A204.1 (cell line): ENCODE measurements at regions not wholly inside any gene's neighbourhood (a gene's known extent, or its start where the extent isn't known, plus 50 kb on each side); places are given as distances from the start of the nearest gene placed in this dataset.
"Not testable (repeated sequence)": the region's sequence is repeated elsewhere in the genome, so short reads cannot be mapped to it uniquely, and the experiment has no call there.

Experiments used
- FAIRE-seq: peaks from 2 replicates; lab custom pipeline; 2012; peaks lifted over from hg19 to GRCh38; lab: Jason Lieb, UNC

GRCh38 chr9:30197453-30197852 is 2187.0 kb upstream of the ACO1 start:
- FAIRE-seq, result no peak

- FAIRE-seq, result no peak
Measured at GRCh38 chr9:30197954-30198353, 2186.5 kb upstream of the ACO1 start.

GRCh38 chr9:30198463-30199309 is 2185.8 kb upstream of the ACO1 start:
- no peak for FAIRE-seq

- no peak for FAIRE-seq
Measured at GRCh38 chr9:30201024-30201423, 2183.4 kb upstream of the ACO1 start.

GRCh38 chr9:30235068-30235467 is 2149.4 kb upstream of the ACO1 start:
- no peak for FAIRE-seq

GRCh38 chr9:30235564-30235963 is 2148.9 kb upstream of the ACO1 start:
- no peak for FAIRE-seq

GRCh38 chr9:30239878-30240277 is 2144.6 kb upstream of the ACO1 start:
- no peak for FAIRE-seq

GRCh38 chr9:30243467-30243866 is 2141.0 kb upstream of the ACO1 start:
- FAIRE-seq, result no peak

- FAIRE-seq, result no peak
Measured at GRCh38 chr9:30244877-30245276, 2139.6 kb upstream of the ACO1 start.

- FAIRE-seq, result no peak
Measured at GRCh38 chr9:30250872-30251271, 2133.6 kb upstream of the ACO1 start.

- FAIRE-seq, result no peak
Measured at GRCh38 chr9:30258094-30258493, 2126.3 kb upstream of the ACO1 start.

GRCh38 chr9:30280229-30280900 is 2104.1 kb upstream of the ACO1 start:
- FAIRE-seq, result no peak

GRCh38 chr9:30289435-30289834 is 2095.0 kb upstream of the ACO1 start:
- no peak for FAIRE-seq

GRCh38 chr9:30292026-30292425 is 2092.4 kb upstream of the ACO1 start:
- not testable (repeated sequence) for FAIRE-seq

GRCh38 chr9:30293231-30293630 is 2091.2 kb upstream of the ACO1 start:
- FAIRE-seq, result no peak

- FAIRE-seq, result no peak
Measured at GRCh38 chr9:30299126-30299780, 2085.2 kb upstream of the ACO1 start.

- FAIRE-seq, result no peak
Measured at GRCh38 chr9:30301271-30301963, 2083.0 kb upstream of the ACO1 start.

- FAIRE-seq, result no peak
Measured at GRCh38 chr9:30310711-30311110, 2073.7 kb upstream of the ACO1 start.

GRCh38 chr9:30329431-30329830 is 2055.0 kb upstream of the ACO1 start:
- FAIRE-seq, result no peak

GRCh38 chr9:30348904-30349303 is 2035.5 kb upstream of the ACO1 start:
- no peak for FAIRE-seq

GRCh38 chr9:30349526-30350513 is 2034.6 kb upstream of the ACO1 start:
- no peak for FAIRE-seq
